ENCODE measurements at regions not wholly inside any gene's neighbourhood (a gene's known extent, or its start where the extent isn't known, plus 50 kb on each side); places are given as distances from the start of the nearest gene placed in this dataset.

DNA sequence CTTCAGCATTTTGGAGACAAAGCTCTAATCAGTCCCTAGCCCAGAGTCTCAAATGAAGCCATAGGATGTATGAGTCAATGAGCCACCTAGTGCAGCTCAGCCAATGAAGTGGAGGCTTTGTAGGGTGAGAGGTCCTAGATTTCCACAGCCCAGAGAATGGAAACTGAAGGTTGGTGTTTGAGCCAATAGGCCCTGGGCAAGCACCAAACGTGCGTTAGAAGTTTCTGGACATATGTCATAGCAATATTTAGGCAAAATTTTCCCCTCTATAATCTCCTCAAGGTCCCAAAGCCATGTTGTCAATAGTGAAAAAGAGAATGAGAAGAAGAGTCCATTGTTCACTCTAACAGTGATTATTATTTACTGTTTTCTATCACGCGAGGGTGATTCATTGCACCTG is 361.3 kb downstream of the PLPP3 start:
- no peaks in the 10 kb centered on the region for H3K36me3 Mint-ChIP-seq (ENCODE audit: low read depth)
- H3K4me3 Mint-ChIP-seq, result no peak overlapping the region
- intact Hi-C loops (cut with micrococcal nuclease), result no loop called here
- no peaks in the 10 kb centered on the region for H3K9me3 Mint-ChIP-seq
- no peak for DNase-seq (ENCODE audit: low spot score)
- no peaks in the 10 kb centered on the region for H3K4me1 Mint-ChIP-seq (ENCODE audit: low read depth)
- no peaks in the 10 kb centered on the region for H3K27me3 Mint-ChIP-seq (ENCODE audit: insufficient read depth)
- no peak overlapping the region for H3K27ac Mint-ChIP-seq

DNA sequence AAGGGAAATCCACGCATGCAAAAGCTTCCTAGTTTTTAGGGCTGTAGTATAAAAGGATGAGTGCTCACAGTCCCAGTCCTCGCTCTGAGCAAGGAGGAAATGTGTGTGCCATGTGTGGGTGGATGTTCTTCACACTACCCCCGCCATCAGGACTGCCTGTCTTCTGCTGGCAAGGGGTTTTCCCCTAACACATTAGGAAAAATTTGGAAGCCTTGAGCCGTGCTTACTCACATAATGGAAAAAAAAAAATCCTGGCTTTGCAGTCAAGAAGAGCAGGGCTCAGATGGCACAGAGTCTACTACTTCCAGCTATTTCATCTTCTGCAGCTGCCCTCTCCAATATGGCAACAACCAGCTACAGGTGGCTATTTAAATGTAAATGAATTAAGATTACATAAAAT is 363.1 kb downstream of the PLPP3 start:
- H3K9me3 Mint-ChIP-seq, result no peaks in the 10 kb centered on the region
- no peak overlapping the region for H3K4me3 Mint-ChIP-seq
- no peak overlapping the region for H3K27ac Mint-ChIP-seq
- H3K4me1 Mint-ChIP-seq (ENCODE audit: low read depth), result no peaks in the 10 kb centered on the region
- no peaks in the 10 kb centered on the region for H3K36me3 Mint-ChIP-seq (ENCODE audit: low read depth)
- no peaks in the 10 kb centered on the region for H3K27me3 Mint-ChIP-seq (ENCODE audit: insufficient read depth)
- intact Hi-C loops (cut with micrococcal nuclease), result no loop called here
- DNase-seq (ENCODE audit: low spot score), result no peak

DNA sequence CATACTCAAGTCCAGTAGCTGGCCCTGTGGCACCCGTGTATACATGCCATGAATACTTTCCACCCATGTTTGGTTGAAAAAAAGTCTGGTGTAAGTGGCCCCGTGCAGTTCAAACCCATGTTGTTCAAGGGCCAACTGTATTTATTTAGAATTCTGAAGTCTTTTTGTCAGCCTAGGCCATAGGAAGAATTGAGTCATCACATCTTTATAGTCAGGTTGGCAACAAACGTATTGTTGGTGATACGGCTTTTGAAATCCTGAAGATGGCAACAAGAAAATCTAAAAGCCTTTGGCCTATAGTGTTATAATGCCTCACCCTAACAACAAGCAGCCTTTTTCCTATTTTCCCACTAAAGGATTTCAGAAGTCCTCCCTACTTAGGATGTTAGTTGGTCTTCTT is 363.6 kb downstream of the PLPP3 start:
- H3K27me3 Mint-ChIP-seq (ENCODE audit: insufficient read depth), result no peaks in the 10 kb centered on the region
- no peaks in the 10 kb centered on the region for H3K36me3 Mint-ChIP-seq (ENCODE audit: low read depth)
- H3K9me3 Mint-ChIP-seq, result no peaks in the 10 kb centered on the region
- no peak overlapping the region for H3K4me3 Mint-ChIP-seq
- H3K4me1 Mint-ChIP-seq (ENCODE audit: low read depth), result no peaks in the 10 kb centered on the region
- no peak overlapping the region for H3K27ac Mint-ChIP-seq
- intact Hi-C loops (cut with micrococcal nuclease), result no loop called here
- DNase-seq (ENCODE audit: low spot score), result no peak

DNA sequence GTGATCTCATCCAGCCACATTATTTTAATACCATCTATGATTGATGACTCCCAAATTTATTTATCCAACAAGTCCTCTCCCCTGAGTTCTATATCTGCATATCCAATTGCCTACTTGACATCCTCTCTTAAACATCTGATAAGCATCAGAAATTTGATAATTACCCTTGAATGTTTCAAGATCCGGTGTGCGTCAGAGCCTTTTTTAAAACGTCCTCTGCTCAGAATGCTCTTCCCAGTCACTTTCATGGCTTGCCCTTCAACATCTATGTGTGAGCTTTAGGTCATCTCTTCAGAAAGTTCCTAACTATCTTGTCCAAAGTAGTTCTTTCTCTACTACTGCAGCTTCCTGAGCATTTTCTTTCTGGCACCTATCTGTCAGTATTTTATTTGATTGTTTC is 364.3 kb downstream of the PLPP3 start:
- no peak overlapping the region for H3K27ac Mint-ChIP-seq
- H3K36me3 Mint-ChIP-seq (ENCODE audit: low read depth), result no peaks in the 10 kb centered on the region
- H3K27me3 Mint-ChIP-seq (ENCODE audit: insufficient read depth), result no peaks in the 10 kb centered on the region
- H3K9me3 Mint-ChIP-seq, result no peaks in the 10 kb centered on the region
- no peak overlapping the region for H3K4me3 Mint-ChIP-seq
- no peak for DNase-seq (ENCODE audit: low spot score)
- H3K4me1 Mint-ChIP-seq (ENCODE audit: low read depth), result no peaks in the 10 kb centered on the region
- intact Hi-C loops (cut with micrococcal nuclease), result no loop called here

DNA sequence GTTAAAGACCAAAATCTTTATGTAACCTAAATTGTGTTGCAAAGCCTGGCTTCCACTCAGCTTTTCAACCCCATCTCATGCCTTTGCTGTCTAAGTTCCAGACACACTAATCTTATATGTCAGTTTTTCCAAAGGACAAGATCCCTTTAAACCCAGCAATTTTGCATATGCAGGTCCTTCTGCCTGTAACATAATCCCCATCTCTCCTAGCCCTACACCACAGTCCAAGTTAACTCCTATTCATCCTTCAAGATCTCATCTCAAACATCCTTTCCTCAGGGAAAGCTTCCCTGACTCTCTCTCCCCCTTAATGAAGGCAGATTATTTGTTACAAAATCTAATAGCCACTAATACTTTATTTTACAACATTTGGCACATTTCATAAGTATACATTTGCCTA is 366.3 kb downstream of the PLPP3 start:
- no peak for DNase-seq (ENCODE audit: low spot score)
- H3K27me3 Mint-ChIP-seq (ENCODE audit: insufficient read depth), result no peaks in the 10 kb centered on the region
- H3K4me1 Mint-ChIP-seq (ENCODE audit: low read depth), result no peaks in the 10 kb centered on the region
- intact Hi-C loops (cut with micrococcal nuclease), result no loop called here
- H3K27ac Mint-ChIP-seq, result no peak overlapping the region
- H3K9me3 Mint-ChIP-seq, result no peaks in the 10 kb centered on the region
- H3K36me3 Mint-ChIP-seq (ENCODE audit: low read depth), result no peaks in the 10 kb centered on the region
- H3K4me3 Mint-ChIP-seq, result no peak overlapping the region

DNA sequence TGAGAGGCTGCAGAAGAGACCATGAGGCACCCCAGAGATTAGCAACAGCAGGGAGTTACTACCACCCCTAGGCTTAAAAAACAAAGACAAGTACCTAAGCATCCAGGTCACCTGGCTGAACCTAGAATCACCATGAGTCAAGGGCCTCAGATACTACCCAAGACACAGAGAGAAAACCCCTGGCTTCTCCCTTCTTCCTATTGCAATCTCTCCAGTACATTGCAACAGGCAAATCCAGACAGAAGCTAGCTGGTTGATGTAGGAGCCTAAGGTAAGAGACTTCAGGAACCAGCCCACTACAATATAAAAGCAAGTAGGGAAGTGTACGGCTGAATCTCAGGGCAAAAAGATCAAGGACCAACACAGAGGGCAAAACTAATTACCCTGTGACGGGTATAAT is 367.2 kb downstream of the PLPP3 start:
- Mint-ChIP-seq H3K9me3 (no peaks in the 10 kb centered on the region), H3K27me3 (ENCODE audit: insufficient read depth) (no peaks in the 10 kb centered on the region), H3K4me3 (no peak overlapping the region), H3K36me3 (ENCODE audit: low read depth) (no peaks in the 10 kb centered on the region), H3K27ac (no peak overlapping the region), H3K4me1 (ENCODE audit: low read depth) (no peaks in the 10 kb centered on the region)
- intact Hi-C loops (cut with micrococcal nuclease), result no loop called here
- DNase-seq (ENCODE audit: low spot score), result no peak

DNA sequence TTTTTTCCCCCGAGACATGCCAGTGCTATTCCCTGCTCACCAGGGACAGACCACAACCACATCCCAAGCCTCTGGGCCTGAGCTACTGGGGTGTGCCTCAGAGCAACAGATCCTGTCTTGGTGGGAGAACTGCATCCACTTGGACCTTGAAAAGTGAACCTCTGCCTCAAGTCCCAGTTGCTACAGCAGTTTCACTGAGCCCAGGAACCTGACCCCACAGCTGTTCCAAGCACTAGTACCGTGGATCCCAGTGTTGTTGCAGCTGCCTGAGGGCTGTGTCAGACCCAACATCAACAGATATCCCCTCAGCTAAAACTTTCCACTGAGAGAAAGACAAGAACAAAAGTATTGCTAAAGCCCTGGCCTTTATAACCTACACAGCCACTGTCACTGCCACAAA is 373.0 kb downstream of the PLPP3 start:
- intact Hi-C loops (cut with micrococcal nuclease), result no loop called here

DNA sequence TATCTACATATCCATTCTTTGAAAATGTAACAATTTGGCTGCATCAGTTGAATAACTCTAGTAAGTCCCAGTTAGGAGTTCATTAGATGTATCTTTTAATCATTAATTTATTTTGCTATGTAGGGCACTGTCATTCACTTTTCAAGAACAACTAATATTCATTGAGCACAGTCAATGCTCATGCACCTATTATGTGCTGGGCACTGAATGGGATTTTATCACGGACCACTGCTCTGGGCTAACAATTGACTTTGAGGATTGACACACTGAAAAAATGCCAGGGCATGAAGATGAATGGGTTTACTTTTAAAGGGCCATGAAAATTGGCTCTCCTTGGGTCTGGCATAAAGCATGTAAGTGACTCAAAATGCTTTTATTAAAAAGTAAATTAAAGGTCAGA is 375.2 kb downstream of the PLPP3 start:
- H3K9me3 Mint-ChIP-seq, result no peaks in the 10 kb centered on the region
- H3K27ac Mint-ChIP-seq, result no peak overlapping the region
- intact Hi-C loops (cut with micrococcal nuclease), result no loop called here
- H3K4me3 Mint-ChIP-seq, result no peak overlapping the region
- no peak for DNase-seq (ENCODE audit: low spot score)
- no peaks in the 10 kb centered on the region for H3K4me1 Mint-ChIP-seq (ENCODE audit: low read depth)
- no peaks in the 10 kb centered on the region for H3K36me3 Mint-ChIP-seq (ENCODE audit: low read depth)
- no peaks in the 10 kb centered on the region for H3K27me3 Mint-ChIP-seq (ENCODE audit: insufficient read depth)

More for the DNA sequence above, 373.0 kb downstream of the PLPP3 start:
- Mint-ChIP-seq H3K4me1 (ENCODE audit: low read depth) (no peaks in the 10 kb centered on the region), H3K27me3 (ENCODE audit: insufficient read depth) (no peaks in the 10 kb centered on the region), H3K27ac (no peak overlapping the region), H3K9me3 (no peaks in the 10 kb centered on the region), H3K36me3 (ENCODE audit: low read depth) (no peaks in the 10 kb centered on the region), H3K4me3 (no peak overlapping the region)
- no peak for DNase-seq (ENCODE audit: low spot score)

DNA sequence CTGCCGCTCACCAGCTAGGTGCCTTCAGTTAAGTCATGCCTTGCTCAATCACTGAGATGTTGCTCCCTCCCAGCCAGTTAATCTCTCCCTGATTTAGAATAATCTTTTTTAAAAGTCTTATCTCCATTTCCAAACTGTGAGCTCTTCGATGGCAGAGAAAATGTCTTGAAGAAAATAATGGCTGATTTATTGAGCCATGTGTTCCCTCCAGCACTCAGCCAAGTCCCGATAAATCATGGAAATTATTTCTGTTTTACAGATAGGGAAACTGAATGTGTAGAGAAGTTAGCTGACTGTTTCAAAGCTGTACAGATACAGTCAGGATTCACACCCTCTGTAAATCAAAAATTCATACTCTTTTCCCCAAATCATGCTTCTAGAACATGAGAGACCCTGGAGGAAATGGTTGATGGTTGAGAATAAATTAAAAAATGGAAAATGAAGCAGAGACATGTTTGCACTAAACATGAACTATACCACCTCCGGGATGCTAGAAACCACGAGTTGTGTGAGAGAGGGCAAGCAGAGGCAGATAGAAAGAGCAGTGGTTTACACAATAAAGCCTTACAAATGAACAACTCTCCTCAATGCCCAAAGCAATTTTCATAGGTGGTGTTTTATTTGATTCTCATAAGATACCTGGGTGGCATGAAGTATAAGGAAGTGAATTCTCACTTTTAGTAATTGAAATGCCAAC is 376.4 kb downstream of the PLPP3 start:
- Mint-ChIP-seq H3K4me3 (no peak overlapping the region), H3K4me1 (ENCODE audit: low read depth) (no peaks in the 10 kb centered on the region), H3K36me3 (ENCODE audit: low read depth) (no peaks in the 10 kb centered on the region), H3K9me3 (no peaks in the 10 kb centered on the region), H3K27me3 (ENCODE audit: insufficient read depth) (no peaks in the 10 kb centered on the region), H3K27ac (no peak overlapping the region)
- DNase-seq (ENCODE audit: low spot score), result no peak
- intact Hi-C loops (cut with micrococcal nuclease), result no loop called here

DNA sequence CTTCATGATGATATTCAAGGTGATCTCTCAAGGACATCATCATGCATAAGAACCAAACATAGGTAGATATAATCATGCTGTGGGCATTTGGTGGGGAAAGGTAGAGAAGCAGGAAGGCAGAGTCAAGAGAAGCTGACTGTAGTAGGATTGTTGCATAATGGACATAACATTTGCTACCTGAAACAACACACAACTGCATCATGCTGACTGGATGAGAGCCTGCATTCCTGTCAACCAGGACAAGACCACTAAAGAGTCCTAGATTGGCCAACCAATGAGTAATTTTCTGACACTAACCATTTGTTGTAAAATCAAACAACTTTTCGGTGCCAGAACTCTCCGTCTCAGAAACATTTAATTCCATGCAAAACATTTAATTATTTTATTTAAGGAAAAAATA is 377.2 kb downstream of the PLPP3 start:
- Mint-ChIP-seq H3K27me3 (ENCODE audit: insufficient read depth) (no peaks in the 10 kb centered on the region), H3K4me1 (ENCODE audit: low read depth) (no peaks in the 10 kb centered on the region)
- intact Hi-C loops (cut with micrococcal nuclease), result no loop called here

DNA sequence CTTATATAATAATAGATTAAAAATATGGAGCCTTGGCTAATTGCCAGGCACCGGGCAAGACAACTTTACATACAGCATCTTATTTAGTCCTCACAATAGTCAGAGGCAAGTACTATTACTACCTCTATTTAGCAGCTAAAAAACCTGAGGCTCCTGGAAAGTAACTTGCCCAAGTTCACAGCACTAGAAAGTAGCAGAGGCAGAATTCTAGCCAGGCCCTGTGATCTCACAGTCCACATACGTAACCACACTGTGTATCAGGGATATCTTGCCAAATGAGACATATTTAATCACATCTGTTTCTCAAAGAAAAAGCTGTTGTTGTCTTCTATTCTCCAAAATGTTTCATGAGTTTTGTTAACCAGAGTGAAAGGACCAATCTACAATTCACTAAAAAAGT is 378.5 kb downstream of the PLPP3 start:
- Mint-ChIP-seq H3K27me3 (ENCODE audit: insufficient read depth) (no peaks in the 10 kb centered on the region), H3K27ac (no peak overlapping the region), H3K36me3 (ENCODE audit: low read depth) (no peaks in the 10 kb centered on the region), H3K9me3 (no peaks in the 10 kb centered on the region), H3K4me3 (no peak overlapping the region), H3K4me1 (ENCODE audit: low read depth) (no peaks in the 10 kb centered on the region)
- DNase-seq (ENCODE audit: low spot score), result no peak
- intact Hi-C loops (cut with micrococcal nuclease), result no loop called here

More for the DNA sequence above, 377.2 kb downstream of the PLPP3 start:
- no peak for DNase-seq (ENCODE audit: low spot score)
- Mint-ChIP-seq H3K27ac (no peak overlapping the region), H3K9me3 (no peaks in the 10 kb centered on the region), H3K36me3 (ENCODE audit: low read depth) (no peaks in the 10 kb centered on the region), H3K4me3 (no peak overlapping the region)

DNA sequence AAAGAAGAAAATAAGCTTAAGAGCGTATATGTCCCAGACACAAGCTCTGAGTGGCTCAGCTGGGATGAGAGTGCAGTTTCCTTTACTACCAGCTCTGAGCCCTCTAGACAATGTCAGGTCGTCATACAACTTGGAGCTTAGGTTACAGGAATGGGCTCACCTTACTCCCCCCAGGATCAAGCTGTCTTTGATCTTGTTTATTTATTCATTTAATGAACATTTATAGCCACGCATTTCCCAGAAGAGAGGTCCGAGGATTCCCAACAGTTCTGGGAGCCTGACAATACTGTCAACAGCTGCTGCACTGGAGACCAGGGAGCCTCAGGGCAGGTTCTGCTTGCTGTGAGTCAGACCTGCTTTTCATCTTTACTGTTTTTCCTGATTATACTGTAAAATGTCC is 378.9 kb downstream of the PLPP3 start:
- H3K27me3 Mint-ChIP-seq (ENCODE audit: insufficient read depth), result no peaks in the 10 kb centered on the region
- intact Hi-C loops (cut with micrococcal nuclease), result no loop called here

DNA sequence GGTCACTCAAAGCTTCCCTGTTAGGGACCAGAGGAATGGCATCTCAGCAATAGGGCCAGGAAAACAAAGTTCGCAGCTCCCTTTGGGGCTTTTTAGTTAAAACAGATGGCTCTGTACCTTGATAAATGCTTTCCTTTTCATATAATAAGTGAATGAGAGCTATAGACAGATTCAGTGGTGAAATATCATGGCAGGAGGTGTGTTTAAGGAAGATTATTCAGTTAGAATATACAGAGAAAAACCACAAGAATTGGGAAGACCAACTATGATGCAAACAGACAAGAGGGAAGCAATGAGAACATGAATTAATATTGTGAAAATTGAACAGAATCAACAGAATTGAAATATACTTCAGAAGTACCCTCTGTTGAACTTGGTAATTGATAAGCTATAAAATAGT is 379.4 kb downstream of the PLPP3 start:
- no peak for DNase-seq (ENCODE audit: low spot score)
- no peaks in the 10 kb centered on the region for H3K36me3 Mint-ChIP-seq (ENCODE audit: low read depth)

More for the DNA sequence above, 378.9 kb downstream of the PLPP3 start:
- H3K27ac Mint-ChIP-seq, result no peak overlapping the region
- H3K36me3 Mint-ChIP-seq (ENCODE audit: low read depth), result no peaks in the 10 kb centered on the region
- H3K9me3 Mint-ChIP-seq, result no peaks in the 10 kb centered on the region
- DNase-seq (ENCODE audit: low spot score), result no peak
- H3K4me1 Mint-ChIP-seq (ENCODE audit: low read depth), result no peaks in the 10 kb centered on the region
- no peak overlapping the region for H3K4me3 Mint-ChIP-seq

DNA sequence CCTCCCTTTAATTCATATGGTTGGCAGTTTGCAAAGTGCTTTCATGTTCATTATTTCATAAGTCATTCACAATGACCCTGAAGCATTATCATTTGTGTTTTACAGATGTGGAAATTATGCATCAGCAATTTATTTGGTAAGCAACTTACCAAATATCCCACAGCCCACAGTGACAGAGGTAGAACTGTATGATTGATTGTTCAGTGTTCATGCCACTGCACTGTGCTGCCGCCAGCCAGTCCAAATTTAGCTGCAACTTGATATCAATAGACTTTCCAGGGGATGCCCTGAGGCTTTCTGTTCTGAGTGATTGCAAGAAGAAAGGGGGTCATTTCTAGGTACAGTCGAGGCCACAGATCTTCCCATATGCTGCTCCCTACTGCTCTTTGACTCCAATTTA is 380.3 kb downstream of the PLPP3 start:
- no peaks in the 10 kb centered on the region for H3K36me3 Mint-ChIP-seq (ENCODE audit: low read depth)
- no peak overlapping the region for H3K27ac Mint-ChIP-seq
- no peak overlapping the region for H3K4me3 Mint-ChIP-seq
- DNase-seq (ENCODE audit: low spot score), result no peak
- H3K9me3 Mint-ChIP-seq, result no peaks in the 10 kb centered on the region
- H3K27me3 Mint-ChIP-seq (ENCODE audit: insufficient read depth), result no peaks in the 10 kb centered on the region
- no peaks in the 10 kb centered on the region for H3K4me1 Mint-ChIP-seq (ENCODE audit: low read depth)
- intact Hi-C loops (cut with micrococcal nuclease), result no loop called here

More for the DNA sequence above, 379.4 kb downstream of the PLPP3 start:
- no peak overlapping the region for H3K27ac Mint-ChIP-seq
- H3K4me1 Mint-ChIP-seq (ENCODE audit: low read depth), result no peaks in the 10 kb centered on the region
- no peaks in the 10 kb centered on the region for H3K27me3 Mint-ChIP-seq (ENCODE audit: insufficient read depth)
- intact Hi-C loops (cut with micrococcal nuclease), result no loop called here
- no peak overlapping the region for H3K4me3 Mint-ChIP-seq
- H3K9me3 Mint-ChIP-seq, result no peaks in the 10 kb centered on the region
